ENCODE measurements at regions not wholly inside any gene's neighbourhood (a gene's known extent, or its start where the extent isn't known, plus 50 kb on each side); places are given as distances from the start of the nearest gene placed in this dataset.

DNA sequence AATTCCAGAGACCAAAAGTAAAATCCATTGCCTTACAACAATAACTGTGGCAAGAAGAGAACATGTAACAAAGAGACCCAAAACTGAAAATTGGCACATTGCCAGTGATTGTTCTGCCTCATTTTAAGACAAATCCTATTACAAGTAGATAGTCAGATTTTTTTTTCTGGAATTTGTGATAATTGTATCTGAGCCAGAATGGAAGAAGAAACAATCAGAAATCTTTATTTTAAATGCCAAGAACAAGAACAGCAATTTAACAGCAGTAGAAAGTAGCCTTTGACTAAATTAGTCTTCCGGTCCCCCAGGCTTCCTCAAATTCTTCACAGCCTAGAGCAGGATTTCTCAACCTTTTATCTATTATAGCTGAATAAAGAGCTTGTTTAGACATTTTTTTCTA is 106.7 kb upstream of the PTPN3 start:
- TF ChIP-seq POLR2AphosphoS5 (IDR thresholded peaks at IDR 0.05) (no peak), POLR2A (IDR thresholded peaks at IDR 0.05) (no peak)
- no peak for DNase-seq
- 68 to 97% (median 82%) methylated on average over 1 of the region's 1 CpG for WGBS, 5 donors
- H3K4me3 ChIP-seq, result no peak overlapping the region
- H3K27me3 ChIP-seq (replicated peaks in 1 of 7), result peaks cover 0 to 7% (median 0%) of the 10 kb centered on the region in 7 donors
- H3K36me3 ChIP-seq, result no peaks in the 10 kb centered on the region
- H3K9me3 ChIP-seq, result no peaks in the 10 kb centered on the region
- intact Hi-C loops (cut with DNase I; ENCODE audit: low total_unique reads), result no loop called here
- no peak overlapping the region for H3K27ac ChIP-seq
- H3K4me1 ChIP-seq, result no peaks in the 10 kb centered on the region

DNA sequence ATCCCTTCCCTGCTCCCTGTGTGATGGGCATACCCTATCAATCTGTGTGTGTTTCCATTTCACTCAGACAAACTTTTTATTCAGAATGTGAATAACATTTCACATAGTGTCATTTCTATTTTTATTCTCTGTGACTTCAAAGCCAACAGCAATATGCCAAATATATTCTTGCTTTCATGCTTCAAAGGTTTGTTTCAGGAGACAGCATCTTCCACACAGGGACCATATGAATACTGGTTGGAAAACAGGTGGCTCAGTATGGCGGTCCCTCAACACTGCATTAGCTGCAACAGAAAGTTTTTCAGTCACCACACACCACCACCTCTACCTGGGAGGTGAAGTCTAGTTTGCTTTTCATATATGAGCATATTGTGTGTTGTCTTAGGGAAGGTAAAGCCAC is 111.0 kb upstream of the PTPN3 start:
- WGBS, 5 donors, result 80 to 95% (median 91%) methylated on average over 1 of the region's 1 CpG
- no peak for DNase-seq
- H3K4me3 ChIP-seq, result no peak overlapping the region
- no peak overlapping the region for H3K27ac ChIP-seq
- no peaks in the 10 kb centered on the region for H3K9me3 ChIP-seq
- H3K36me3 ChIP-seq, result no peaks in the 10 kb centered on the region
- no peaks in the 10 kb centered on the region for H3K4me1 ChIP-seq
- intact Hi-C loops (cut with DNase I; ENCODE audit: low total_unique reads), result no loop called here
- TF ChIP-seq, protein P1, sequence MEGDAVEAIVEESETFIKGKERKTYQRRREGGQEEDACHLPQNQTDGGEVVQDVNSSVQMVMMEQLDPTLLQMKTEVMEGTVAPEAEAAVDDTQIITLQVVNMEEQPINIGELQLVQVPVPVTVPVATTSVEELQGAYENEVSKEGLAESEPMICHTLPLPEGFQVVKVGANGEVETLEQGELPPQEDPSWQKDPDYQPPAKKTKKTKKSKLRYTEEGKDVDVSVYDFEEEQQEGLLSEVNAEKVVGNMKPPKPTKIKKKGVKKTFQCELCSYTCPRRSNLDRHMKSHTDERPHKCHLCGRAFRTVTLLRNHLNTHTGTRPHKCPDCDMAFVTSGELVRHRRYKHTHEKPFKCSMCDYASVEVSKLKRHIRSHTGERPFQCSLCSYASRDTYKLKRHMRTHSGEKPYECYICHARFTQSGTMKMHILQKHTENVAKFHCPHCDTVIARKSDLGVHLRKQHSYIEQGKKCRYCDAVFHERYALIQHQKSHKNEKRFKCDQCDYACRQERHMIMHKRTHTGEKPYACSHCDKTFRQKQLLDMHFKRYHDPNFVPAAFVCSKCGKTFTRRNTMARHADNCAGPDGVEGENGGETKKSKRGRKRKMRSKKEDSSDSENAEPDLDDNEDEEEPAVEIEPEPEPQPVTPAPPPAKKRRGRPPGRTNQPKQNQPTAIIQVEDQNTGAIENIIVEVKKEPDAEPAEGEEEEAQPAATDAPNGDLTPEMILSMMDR (IDR thresholded peaks at IDR 0.05 in 8 of 11, conservative IDR thresholded peaks at IDR 0.05 in 3 of 11), result no peak
- TF ChIP-seq POLR2AphosphoS5 (IDR thresholded peaks at IDR 0.05), result no peak
- no peak for TF ChIP-seq POLR2A (IDR thresholded peaks at IDR 0.05)
- H3K27me3 ChIP-seq (replicated peaks in 1 of 7), result peaks cover 0 to 5% (median 0%) of the 10 kb centered on the region in 7 donors

DNA sequence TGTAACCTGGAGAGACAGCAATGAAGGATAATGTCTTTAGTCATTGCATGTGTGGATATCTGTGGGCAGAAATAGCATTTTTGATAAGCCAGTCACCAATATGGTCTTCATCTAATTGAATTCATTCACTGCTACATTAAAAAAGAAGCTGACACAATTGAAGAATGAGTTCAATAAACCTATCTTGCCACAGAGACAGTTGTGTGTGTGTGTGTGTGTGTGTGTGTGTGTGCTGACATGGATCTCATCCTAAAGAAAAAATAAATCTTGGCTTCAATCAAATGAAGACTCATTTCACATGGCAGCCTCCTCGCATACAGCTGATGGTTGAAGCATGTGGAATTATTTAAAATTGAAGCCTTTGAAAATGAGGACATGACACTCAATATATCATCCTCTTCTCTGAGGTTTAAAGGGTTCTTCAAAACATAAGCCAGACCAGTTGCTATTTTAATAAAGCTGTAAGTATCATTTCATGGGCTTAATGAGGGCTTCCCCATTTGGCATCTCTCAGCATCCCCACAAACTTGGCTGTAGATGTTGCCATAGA is 118.5 kb upstream of the PTPN3 start:
- Histone ChIP-seq H3K9me3 (peaks cover 0 to 16% (median 9%) of the 10 kb centered on the region in 8 donors), H3K4me3 (no peak overlapping the region), H3K27me3 (replicated peaks in 1 of 7) (peaks cover 0 to 10% (median 0%) of the 10 kb centered on the region in 7 donors), H3K27ac (no peak overlapping the region), H3K36me3 (no peaks in the 10 kb centered on the region), H3K4me1 (no peaks in the 10 kb centered on the region)
- WGBS, 5 donors, result 65 to 89% (median 82%) methylated on average over 1 of the region's 1 CpG
- intact Hi-C loops (cut with DNase I; ENCODE audit: low total_unique reads), result no loop called here
- DNase-seq, result no peak
- TF ChIP-seq, protein P1 (IDR thresholded peaks at IDR 0.05 in 8 of 11, conservative IDR thresholded peaks at IDR 0.05 in 3 of 11), result no peak
- TF ChIP-seq POLR2AphosphoS5 (IDR thresholded peaks at IDR 0.05), result no peak

DNA sequence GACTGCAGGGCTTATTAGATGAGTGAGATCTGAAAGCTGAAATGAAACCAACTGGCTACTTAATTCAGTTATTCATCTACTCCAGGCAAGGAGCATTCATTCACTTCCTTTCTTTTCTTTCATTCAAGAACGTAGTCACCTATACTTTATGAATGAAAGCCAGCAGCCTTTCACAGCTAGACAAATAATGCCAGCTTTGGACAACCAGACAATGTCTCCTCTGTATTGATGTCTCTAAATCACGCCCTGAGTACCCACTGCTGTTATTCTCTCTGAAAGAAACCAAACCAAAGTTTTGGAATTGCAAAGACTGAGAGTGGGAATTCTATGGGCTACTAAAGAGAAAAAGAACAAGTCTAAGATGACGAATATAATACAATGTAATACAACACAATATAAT is 121.2 kb upstream of the PTPN3 start:
- Histone ChIP-seq H3K9me3 (peaks cover 0 to 18% (median 9%) of the 10 kb centered on the region in 8 donors), H3K4me3 (no peak overlapping the region), H3K27ac (no peak overlapping the region), H3K4me1 (no peaks in the 10 kb centered on the region), H3K36me3 (no peaks in the 10 kb centered on the region), H3K27me3 (replicated peaks in 1 of 7) (peaks cover 0 to 10% (median 0%) of the 10 kb centered on the region in 7 donors)
- 57 to 70% (median 62%) methylated on average over 3 of the region's 3 CpGs for WGBS, 5 donors
- TF ChIP-seq, protein P1 (IDR thresholded peaks at IDR 0.05 in 8 of 11, conservative IDR thresholded peaks at IDR 0.05 in 3 of 11), result no peak
- TF ChIP-seq POLR2A (IDR thresholded peaks at IDR 0.05), result no peak
- no peak for TF ChIP-seq POLR2AphosphoS5 (IDR thresholded peaks at IDR 0.05)
- intact Hi-C loops (cut with DNase I; ENCODE audit: low total_unique reads), result no loop called here
- no peak for DNase-seq

Data from spleen (tissue), 11 donors.